ENCODE measurements at regions not wholly inside any gene's neighbourhood (a gene's known extent, or its start where the extent isn't known, plus 50 kb on each side); places are given as distances from the start of the nearest gene placed in this dataset.

DNA sequence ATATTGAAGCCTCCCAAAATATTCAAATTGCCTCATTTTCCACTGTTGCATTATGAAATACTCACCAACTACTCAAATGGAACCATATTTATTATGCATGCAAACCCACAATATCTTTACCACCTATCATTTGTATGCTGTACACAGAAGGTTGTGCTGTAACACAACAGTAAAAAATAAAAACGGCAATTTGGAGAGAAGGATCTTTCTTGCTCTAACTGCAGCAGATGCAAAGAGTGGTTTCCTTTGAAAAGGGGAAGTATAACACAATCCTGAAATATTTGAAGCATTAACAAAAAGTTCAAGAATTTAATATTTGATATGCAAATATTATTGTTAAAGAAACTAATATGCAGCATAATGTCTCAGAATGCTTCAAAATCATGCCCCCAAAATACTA, 244.5 kb upstream of the SUCLG2 start:
- H3K18ac ChIP-seq (ENCODE audit: extremely low read depth, low read length), result no peak overlapping the region
- FAIRE-seq (no peak), DNase-seq (ENCODE audit: low read depth in 1 of 2, low spot score in 2 of 2) (no peak)
- no peak overlapping the region for H3K4me2 ChIP-seq (ENCODE audit: insufficient read depth in 1 of 2, low read depth in 2 of 2, low read length in 2 of 2)
- no peak overlapping the region for H3K9ac ChIP-seq (replicated peaks in 1 of 4; ENCODE audit: extremely low read depth in 1 of 4, low read depth in 3 of 4, low read length in 3 of 4)
- no peaks in the 10 kb centered on the region for H3K36me3 ChIP-seq (ENCODE audit: control insufficient read depth in 2 of 4, insufficient read depth in 4 of 4, low read length in 3 of 4)
- no peak overlapping the region for H2AK5ac ChIP-seq (ENCODE audit: low read depth, low read length)
- H3K4ac ChIP-seq (replicated peaks; ENCODE audit: insufficient read length, low read depth, low read length), result no peak overlapping the region
- no peaks in the 10 kb centered on the region for H3K9me3 ChIP-seq (ENCODE audit: insufficient read depth in 2 of 2, low read depth in 1 of 2, low read length in 1 of 2)
- H3K56ac ChIP-seq (replicated peaks; ENCODE audit: insufficient read length, low read depth, low read length), result no peak overlapping the region
- H4K20me1 ChIP-seq (replicated peaks in 1 of 2; ENCODE audit: control insufficient read depth in 1 of 2, insufficient read depth in 2 of 2, low read length in 2 of 2), result no peaks in the 10 kb centered on the region
- no peak overlapping the region for H4K5ac ChIP-seq (ENCODE audit: insufficient read length, low read depth, low read length)
- POLR2A ChIA-PET (ENCODE audit: partially characterized antibody), result no interaction called here
- no peak overlapping the region for H2BK20ac ChIP-seq (ENCODE audit: low read length)
- H3K23ac ChIP-seq (ENCODE audit: insufficient read length), result no peak overlapping the region
- no peaks in the 10 kb centered on the region; the same call in 1 of the 2 replicates for H3K23me2 ChIP-seq (ENCODE audit: low read depth, low read length)
- H3K27me3 ChIP-seq (replicated peaks in 1 of 4; ENCODE audit: control insufficient read depth in 3 of 4, extremely low read depth in 1 of 4, insufficient read depth in 3 of 4, low read length in 3 of 4), result no peaks in the 10 kb centered on the region
- no peak overlapping the region for H2BK15ac ChIP-seq (ENCODE audit: low read length)
- no peak overlapping the region for H2BK5ac ChIP-seq (ENCODE audit: low read depth, low read length)
- H4K8ac ChIP-seq (ENCODE audit: extremely low read depth, insufficient read depth, low read length), result no peak overlapping the region
- H2AFZ ChIP-seq (ENCODE audit: low read length), result no peak overlapping the region
- no peaks in the 10 kb centered on the region for H3K79me1 ChIP-seq (ENCODE audit: low read depth, low read length)
- 79% methylated on average over 1 of the region's 1 CpG; no CpG with 5 or more reads in 1 of the 2 experiments for WGBS, 2 experiments (ENCODE audit: extremely low coverage in 1 of 2, insufficient coverage in 1 of 2, insufficient read length in 1 of 2, insufficient replicate concordance in 2 of 2, low coverage in 1 of 2, low lambda C conversion rate in 2 of 2, missing lambda C conversion rate in 1 of 2)
- no peak overlapping the region for H3K27ac ChIP-seq (ENCODE audit: low read depth, low read length)
- no peak overlapping the region for H3K4me3 ChIP-seq (ENCODE audit: extremely low read depth in 1 of 4, insufficient read depth in 2 of 4, low read depth in 3 of 4, low read length in 4 of 4)
- H2BK12ac ChIP-seq (ENCODE audit: low read depth, low read length), result no peak overlapping the region
- H2BK120ac ChIP-seq (replicated peaks; ENCODE audit: low read depth, low read length), result no peak overlapping the region
- H3K79me2 ChIP-seq (ENCODE audit: control insufficient read depth in 1 of 2, insufficient read depth in 2 of 2, low read length in 2 of 2), result no peaks in the 10 kb centered on the region
- H4K91ac ChIP-seq (replicated peaks; ENCODE audit: insufficient read length, low read length), result no peak overlapping the region
- H3K14ac ChIP-seq (ENCODE audit: insufficient read length), result no peak overlapping the region
- no peak for TF ChIP-seq TCF12 (IDR thresholded peaks at IDR 0.05; ENCODE audit: low read depth, low read length)
- no peak for TF ChIP-seq NANOG (IDR thresholded peaks at IDR 0.05; ENCODE audit: insufficient read depth, low read depth, low read length, poor library complexity, severe bottlenecking)
- no peak for TF ChIP-seq POU5F1 (IDR thresholded peaks at IDR 0.05; ENCODE audit: low read depth, low read length)
- no peak for TF ChIP-seq TEAD4 (IDR thresholded peaks at IDR 0.05; ENCODE audit: low read depth, low read length)
- TF ChIP-seq JUND (IDR thresholded peaks at IDR 0.05; ENCODE audit: low read length), result no peak
- H3K4me1 ChIP-seq (replicated peaks in 1 of 4; ENCODE audit: control insufficient read depth in 3 of 4, insufficient read depth in 4 of 4, low read length in 3 of 4), result no peaks in the 10 kb centered on the region
- CTCF ChIA-PET (ENCODE audit: partially characterized antibody), result no interaction called here
